H1 (cell line): ENCODE measurements at regions not wholly inside any gene's neighbourhood (a gene's known extent, or its start where the extent isn't known, plus 50 kb on each side); places are given as distances from the start of the nearest gene placed in this dataset.

Experiments used
- BACH1 ChIP-seq: IDR thresholded peaks from 2 replicates; pipeline ENCODE4 v1.6.1; 2012; ENCODE audit warnings: low read length, improper control_type of control experiment
- CHD2 ChIP-seq: IDR thresholded peaks from 2 replicates; pipeline ENCODE4 v1.6.1; 2012; ENCODE audit warnings: low read length, improper control_type of control experiment
- PHF8 ChIP-seq: fragments of 200-600 bp; sonication (generic); conservative IDR thresholded peaks from 2 replicates; pipeline ENCODE4 v1.7.1; 2012; ENCODE audit warnings: low read depth, mild to moderate bottlenecking, inconsistent platforms, low read length, moderate library complexity
- POLR2AphosphoS5 ChIP-seq: IDR thresholded peaks from 2 replicates; pipeline ENCODE4 v1.6.1; 2011; ENCODE audit warnings: low read depth, low read length
- RXRA ChIP-seq: IDR thresholded peaks from 2 replicates; pipeline ENCODE4 v1.6.1; 2011; ENCODE audit warnings: low read depth, mild to moderate bottlenecking, low read length, moderate library complexity; ENCODE audit not compliant: insufficient read depth
- SP1 ChIP-seq: IDR thresholded peaks from 2 replicates; pipeline ENCODE4 v1.6.1; 2011; ENCODE audit warnings: low read depth, low read length
- SP2 ChIP-seq: IDR thresholded peaks from 2 replicates; pipeline ENCODE4 v1.6.1; 2012; ENCODE audit warnings: mild to moderate bottlenecking, low read length, inconsistent platforms
- TBP ChIP-seq: IDR thresholded peaks from 2 replicates; pipeline ENCODE4 v1.6.1; 2011; ENCODE audit warnings: low read depth, low read length, improper control_type of control experiment
- TF ChIP-seq, protein P1 (sequence below): fragments of 300-600 bp; sonication (generic); IDR thresholded peaks from 2 replicates; pipeline ENCODE4 v1.7.1; 2012; ENCODE audit warnings: low read length, moderate library complexity, mild to moderate bottlenecking, inconsistent platforms; ENCODE audit not compliant: insufficient replicate concordance
- TF ChIP-seq, protein P2 (sequence below): IDR thresholded peaks from 2 replicates; pipeline ENCODE4 v1.6.1; 2012; ENCODE audit warnings: low read length, inconsistent platforms

GRCh38 chr19:20271215-20271926, 104.4 kb downstream of the ZNF486 start (continued):
- TF ChIP-seq, protein P1, sequence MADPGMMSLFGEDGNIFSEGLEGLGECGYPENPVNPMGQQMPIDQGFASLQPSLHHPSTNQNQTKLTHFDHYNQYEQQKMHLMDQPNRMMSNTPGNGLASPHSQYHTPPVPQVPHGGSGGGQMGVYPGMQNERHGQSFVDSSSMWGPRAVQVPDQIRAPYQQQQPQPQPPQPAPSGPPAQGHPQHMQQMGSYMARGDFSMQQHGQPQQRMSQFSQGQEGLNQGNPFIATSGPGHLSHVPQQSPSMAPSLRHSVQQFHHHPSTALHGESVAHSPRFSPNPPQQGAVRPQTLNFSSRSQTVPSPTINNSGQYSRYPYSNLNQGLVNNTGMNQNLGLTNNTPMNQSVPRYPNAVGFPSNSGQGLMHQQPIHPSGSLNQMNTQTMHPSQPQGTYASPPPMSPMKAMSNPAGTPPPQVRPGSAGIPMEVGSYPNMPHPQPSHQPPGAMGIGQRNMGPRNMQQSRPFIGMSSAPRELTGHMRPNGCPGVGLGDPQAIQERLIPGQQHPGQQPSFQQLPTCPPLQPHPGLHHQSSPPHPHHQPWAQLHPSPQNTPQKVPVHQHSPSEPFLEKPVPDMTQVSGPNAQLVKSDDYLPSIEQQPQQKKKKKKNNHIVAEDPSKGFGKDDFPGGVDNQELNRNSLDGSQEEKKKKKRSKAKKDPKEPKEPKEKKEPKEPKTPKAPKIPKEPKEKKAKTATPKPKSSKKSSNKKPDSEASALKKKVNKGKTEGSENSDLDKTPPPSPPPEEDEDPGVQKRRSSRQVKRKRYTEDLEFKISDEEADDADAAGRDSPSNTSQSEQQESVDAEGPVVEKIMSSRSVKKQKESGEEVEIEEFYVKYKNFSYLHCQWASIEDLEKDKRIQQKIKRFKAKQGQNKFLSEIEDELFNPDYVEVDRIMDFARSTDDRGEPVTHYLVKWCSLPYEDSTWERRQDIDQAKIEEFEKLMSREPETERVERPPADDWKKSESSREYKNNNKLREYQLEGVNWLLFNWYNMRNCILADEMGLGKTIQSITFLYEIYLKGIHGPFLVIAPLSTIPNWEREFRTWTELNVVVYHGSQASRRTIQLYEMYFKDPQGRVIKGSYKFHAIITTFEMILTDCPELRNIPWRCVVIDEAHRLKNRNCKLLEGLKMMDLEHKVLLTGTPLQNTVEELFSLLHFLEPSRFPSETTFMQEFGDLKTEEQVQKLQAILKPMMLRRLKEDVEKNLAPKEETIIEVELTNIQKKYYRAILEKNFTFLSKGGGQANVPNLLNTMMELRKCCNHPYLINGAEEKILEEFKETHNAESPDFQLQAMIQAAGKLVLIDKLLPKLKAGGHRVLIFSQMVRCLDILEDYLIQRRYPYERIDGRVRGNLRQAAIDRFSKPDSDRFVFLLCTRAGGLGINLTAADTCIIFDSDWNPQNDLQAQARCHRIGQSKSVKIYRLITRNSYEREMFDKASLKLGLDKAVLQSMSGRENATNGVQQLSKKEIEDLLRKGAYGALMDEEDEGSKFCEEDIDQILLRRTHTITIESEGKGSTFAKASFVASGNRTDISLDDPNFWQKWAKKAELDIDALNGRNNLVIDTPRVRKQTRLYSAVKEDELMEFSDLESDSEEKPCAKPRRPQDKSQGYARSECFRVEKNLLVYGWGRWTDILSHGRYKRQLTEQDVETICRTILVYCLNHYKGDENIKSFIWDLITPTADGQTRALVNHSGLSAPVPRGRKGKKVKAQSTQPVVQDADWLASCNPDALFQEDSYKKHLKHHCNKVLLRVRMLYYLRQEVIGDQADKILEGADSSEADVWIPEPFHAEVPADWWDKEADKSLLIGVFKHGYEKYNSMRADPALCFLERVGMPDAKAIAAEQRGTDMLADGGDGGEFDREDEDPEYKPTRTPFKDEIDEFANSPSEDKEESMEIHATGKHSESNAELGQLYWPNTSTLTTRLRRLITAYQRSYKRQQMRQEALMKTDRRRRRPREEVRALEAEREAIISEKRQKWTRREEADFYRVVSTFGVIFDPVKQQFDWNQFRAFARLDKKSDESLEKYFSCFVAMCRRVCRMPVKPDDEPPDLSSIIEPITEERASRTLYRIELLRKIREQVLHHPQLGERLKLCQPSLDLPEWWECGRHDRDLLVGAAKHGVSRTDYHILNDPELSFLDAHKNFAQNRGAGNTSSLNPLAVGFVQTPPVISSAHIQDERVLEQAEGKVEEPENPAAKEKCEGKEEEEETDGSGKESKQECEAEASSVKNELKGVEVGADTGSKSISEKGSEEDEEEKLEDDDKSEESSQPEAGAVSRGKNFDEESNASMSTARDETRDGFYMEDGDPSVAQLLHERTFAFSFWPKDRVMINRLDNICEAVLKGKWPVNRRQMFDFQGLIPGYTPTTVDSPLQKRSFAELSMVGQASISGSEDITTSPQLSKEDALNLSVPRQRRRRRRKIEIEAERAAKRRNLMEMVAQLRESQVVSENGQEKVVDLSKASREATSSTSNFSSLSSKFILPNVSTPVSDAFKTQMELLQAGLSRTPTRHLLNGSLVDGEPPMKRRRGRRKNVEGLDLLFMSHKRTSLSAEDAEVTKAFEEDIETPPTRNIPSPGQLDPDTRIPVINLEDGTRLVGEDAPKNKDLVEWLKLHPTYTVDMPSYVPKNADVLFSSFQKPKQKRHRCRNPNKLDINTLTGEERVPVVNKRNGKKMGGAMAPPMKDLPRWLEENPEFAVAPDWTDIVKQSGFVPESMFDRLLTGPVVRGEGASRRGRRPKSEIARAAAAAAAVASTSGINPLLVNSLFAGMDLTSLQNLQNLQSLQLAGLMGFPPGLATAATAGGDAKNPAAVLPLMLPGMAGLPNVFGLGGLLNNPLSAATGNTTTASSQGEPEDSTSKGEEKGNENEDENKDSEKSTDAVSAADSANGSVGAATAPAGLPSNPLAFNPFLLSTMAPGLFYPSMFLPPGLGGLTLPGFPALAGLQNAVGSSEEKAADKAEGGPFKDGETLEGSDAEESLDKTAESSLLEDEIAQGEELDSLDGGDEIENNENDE, result no peak
- TF ChIP-seq, protein P2, sequence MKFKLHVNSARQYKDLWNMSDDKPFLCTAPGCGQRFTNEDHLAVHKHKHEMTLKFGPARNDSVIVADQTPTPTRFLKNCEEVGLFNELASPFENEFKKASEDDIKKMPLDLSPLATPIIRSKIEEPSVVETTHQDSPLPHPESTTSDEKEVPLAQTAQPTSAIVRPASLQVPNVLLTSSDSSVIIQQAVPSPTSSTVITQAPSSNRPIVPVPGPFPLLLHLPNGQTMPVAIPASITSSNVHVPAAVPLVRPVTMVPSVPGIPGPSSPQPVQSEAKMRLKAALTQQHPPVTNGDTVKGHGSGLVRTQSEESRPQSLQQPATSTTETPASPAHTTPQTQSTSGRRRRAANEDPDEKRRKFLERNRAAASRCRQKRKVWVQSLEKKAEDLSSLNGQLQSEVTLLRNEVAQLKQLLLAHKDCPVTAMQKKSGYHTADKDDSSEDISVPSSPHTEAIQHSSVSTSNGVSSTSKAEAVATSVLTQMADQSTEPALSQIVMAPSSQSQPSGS, result no peak
- TF ChIP-seq SP2, result no peak
- no peak for TF ChIP-seq RXRA
- TF ChIP-seq TBP, result no peak
- TF ChIP-seq CHD2, result no peak
- no peak for TF ChIP-seq PHF8
- TF ChIP-seq POLR2AphosphoS5, result no peak
- no peak for TF ChIP-seq BACH1
- TF ChIP-seq SP1, result no peak
